ENCODE measurements at regions not wholly inside any gene's neighbourhood (a gene's known extent, or its start where the extent isn't known, plus 50 kb on each side); places are given as distances from the start of the nearest gene placed in this dataset.
A peak's percentile ranks its signal among the peaks of the same experiment; 100 is the strongest.

GRCh38 chr5:110038297-110038997, 348.7 kb downstream of the MAN2A1 start:
- DNase-seq, result no peak

GRCh38 chr5:110040178-110040577, 350.5 kb downstream of the MAN2A1 start:
- DNase-seq, result no peak

GRCh38 chr5:110043025-110043424, 353.3 kb downstream of the MAN2A1 start:
- DNase-seq, result no peak

- DNase-seq, result no peak
Measured at GRCh38 chr5:110045158-110045557, 355.4 kb downstream of the MAN2A1 start.

- no peak for DNase-seq
Measured at GRCh38 chr5:110048491-110048890, 358.8 kb downstream of the MAN2A1 start.

GRCh38 chr5:110049816-110050215, 360.1 kb downstream of the MAN2A1 start:
- DNase-seq, result no peak

- DNase-seq, result no peak
Measured at GRCh38 chr5:110050640-110051345, 361.1 kb downstream of the MAN2A1 start.

GRCh38 chr5:110053205-110053604, 363.5 kb downstream of the MAN2A1 start:
- no peak for DNase-seq

- no peak for DNase-seq
Measured at GRCh38 chr5:110053824-110054223, 364.1 kb downstream of the MAN2A1 start.

GRCh38 chr5:110054240-110054639, 364.5 kb downstream of the MAN2A1 start:
- DNase-seq, result peak; percentile 57

- no peak for DNase-seq
Measured at GRCh38 chr5:110055302-110055701, 365.6 kb downstream of the MAN2A1 start.

- DNase-seq, result no peak
Measured at GRCh38 chr5:110056580-110057114, 366.9 kb downstream of the MAN2A1 start.

- DNase-seq, result no peak
Measured at GRCh38 chr5:110058175-110058574, 368.4 kb downstream of the MAN2A1 start.

- no peak for DNase-seq
Measured at GRCh38 chr5:110062246-110062645, 372.5 kb downstream of the MAN2A1 start.

- no peak for DNase-seq
Measured at GRCh38 chr5:110063640-110064602, 374.2 kb downstream of the MAN2A1 start.

- no peak for DNase-seq
Measured at GRCh38 chr5:110064603-110065268, 375.0 kb downstream of the MAN2A1 start.

GRCh38 chr5:110070836-110071235, 381.1 kb downstream of the MAN2A1 start:
- DNase-seq, result no peak

GRCh38 chr5:110072651-110073050, 382.9 kb downstream of the MAN2A1 start:
- no peak for DNase-seq

- no peak for DNase-seq
Measured at GRCh38 chr5:110073534-110073933, 383.8 kb downstream of the MAN2A1 start.

GRCh38 chr5:110075656-110076055, 385.9 kb downstream of the MAN2A1 start:
- no peak for DNase-seq

GRCh38 chr5:110077147-110077546, 387.4 kb downstream of the MAN2A1 start:
- no peak for DNase-seq

GRCh38 chr5:110082194-110082593, 392.5 kb downstream of the MAN2A1 start:
- no peak for DNase-seq
